NCI-H146 (cell line): ENCODE measurements at regions not wholly inside any gene's neighbourhood (a gene's known extent, or its start where the extent isn't known, plus 50 kb on each side); places are given as distances from the start of the nearest gene placed in this dataset.

Experiments
- DNase-seq: peaks from one replicate; lab custom pipeline; 2025; lab: John Stamatoyannopoulos, UW

- DNase-seq, result no peak
Observed at GRCh38 chr9:13755551-13755950, 476.1 kb upstream of the MPDZ start.

- peak; percentile 86 for DNase-seq
Observed at GRCh38 chr9:13750639-13751038, 471.1 kb upstream of the MPDZ start.

- peak; percentile 91 for DNase-seq
Observed at GRCh38 chr9:13750061-13750460, 470.6 kb upstream of the MPDZ start.

- DNase-seq, result no peak
Observed at GRCh38 chr9:13746876-13747275, 467.4 kb upstream of the MPDZ start.

GRCh38 chr9:13744261-13744901 is 464.9 kb upstream of the MPDZ start:
- no peak for DNase-seq

- no peak for DNase-seq
Observed at GRCh38 chr9:13737885-13738284, 458.4 kb upstream of the MPDZ start.

- no peak for DNase-seq
Observed at GRCh38 chr9:13735181-13735580, 455.7 kb upstream of the MPDZ start.

GRCh38 chr9:13734601-13735000 is 455.1 kb upstream of the MPDZ start:
- DNase-seq, result no peak

GRCh38 chr9:13732290-13732689 is 452.8 kb upstream of the MPDZ start:
- DNase-seq, result no peak

GRCh38 chr9:13731637-13732036 is 452.1 kb upstream of the MPDZ start:
- no peak for DNase-seq

GRCh38 chr9:13729955-13730354 is 450.5 kb upstream of the MPDZ start:
- no peak for DNase-seq

- no peak for DNase-seq
Observed at GRCh38 chr9:13728917-13729811, 449.7 kb upstream of the MPDZ start.

- DNase-seq, result no peak
Observed at GRCh38 chr9:13728131-13728530, 448.6 kb upstream of the MPDZ start.

GRCh38 chr9:13726746-13727145 is 447.3 kb upstream of the MPDZ start:
- DNase-seq, result no peak

GRCh38 chr9:13725516-13725915 is 446.0 kb upstream of the MPDZ start:
- no peak for DNase-seq

- no peak for DNase-seq
Observed at GRCh38 chr9:13721481-13722235, 442.2 kb upstream of the MPDZ start.

GRCh38 chr9:13719981-13720676 is 440.6 kb upstream of the MPDZ start:
- DNase-seq, result no peak

GRCh38 chr9:13719446-13719845 is 440.0 kb upstream of the MPDZ start:
- DNase-seq, result no peak

- no peak for DNase-seq
Observed at GRCh38 chr9:13718539-13718938, 439.0 kb upstream of the MPDZ start.

- DNase-seq, result no peak
Observed at GRCh38 chr9:13718086-13718485, 438.6 kb upstream of the MPDZ start.

GRCh38 chr9:13717322-13718054 is 438.0 kb upstream of the MPDZ start:
- no peak for DNase-seq
